HG03442 (cell line): ENCODE measurements at regions not wholly inside any gene's neighbourhood (a gene's known extent, or its start where the extent isn't known, plus 50 kb on each side); places are given as distances from the start of the nearest gene placed in this dataset.

Experiments used
- ATAC-seq: cut with Tn5 transposase; IDR thresholded peaks from one replicate; pipeline ENCODE4 v1.9.1; 2021; ENCODE audit warnings: mild to moderate bottlenecking, moderate library complexity; ENCODE audit not compliant: unreplicated experiment

DNA sequence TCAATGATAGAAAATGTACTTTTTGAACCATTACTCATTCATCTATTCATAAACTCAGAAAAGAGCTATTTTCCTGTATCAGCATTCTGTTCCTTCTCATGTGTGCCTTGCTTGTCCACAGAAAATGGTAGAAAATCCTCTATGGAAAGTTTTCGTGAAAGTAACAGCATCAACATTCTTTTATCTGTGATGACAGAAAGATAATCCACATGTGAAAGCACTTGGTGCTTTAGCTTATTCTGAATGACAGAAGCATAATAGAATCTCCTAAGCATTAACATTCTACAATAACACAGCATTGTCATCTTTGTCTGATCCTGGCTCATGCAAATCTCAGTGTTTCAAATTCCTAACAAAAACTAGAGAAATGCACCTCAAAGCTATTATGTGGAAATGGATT, 431.9 kb downstream of the ADAMTS20 start:
- no peak for ATAC-seq

DNA sequence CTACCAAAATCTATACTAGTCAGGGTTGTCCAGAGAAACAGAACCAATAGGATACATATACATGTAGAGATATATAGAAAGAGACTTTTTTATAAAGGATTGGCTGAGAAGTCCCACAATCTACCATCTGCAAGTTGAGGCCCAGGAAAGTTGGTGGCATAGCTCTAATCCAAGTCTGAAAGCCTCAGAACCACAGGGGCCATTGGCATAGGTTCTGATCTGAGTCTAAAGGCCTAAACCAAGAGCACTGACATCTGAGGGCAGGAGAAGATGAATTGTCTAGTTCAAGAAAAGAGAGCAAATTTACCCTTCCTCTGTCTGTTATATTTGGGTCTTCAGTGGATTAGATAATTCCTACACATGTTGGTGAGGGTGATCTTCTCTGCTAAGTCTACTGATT, 433.1 kb downstream of the ADAMTS20 start:
- no peak for ATAC-seq

DNA sequence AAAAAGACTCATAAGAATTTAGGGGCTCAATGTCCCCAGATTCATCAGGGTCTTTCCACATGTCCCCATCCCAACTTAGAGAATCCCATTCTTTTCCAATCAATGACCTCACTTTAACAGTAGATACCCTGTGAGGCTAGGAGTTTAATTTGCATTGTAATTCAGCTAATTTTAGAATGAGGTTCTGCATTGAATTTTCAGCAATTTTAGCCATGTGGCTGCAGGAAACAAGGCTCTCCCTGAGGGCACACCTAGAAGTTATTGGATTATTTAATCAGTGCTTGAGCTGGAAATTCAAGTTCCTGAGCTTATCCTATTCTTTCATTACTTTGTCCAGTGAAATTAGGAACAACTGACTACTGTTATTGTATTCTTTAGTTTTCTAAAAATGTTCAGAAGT, 433.8 kb downstream of the ADAMTS20 start:
- ATAC-seq = no peak

GRCh38 chr12:43117226-43117930, 434.6 kb downstream of the ADAMTS20 start:
- ATAC-seq = no peak

- ATAC-seq = no peak
Measured at GRCh38 chr12:43115441-43116160, 436.4 kb downstream of the ADAMTS20 start.

- no peak for ATAC-seq
Measured at GRCh38 chr12:43114316-43114715, 437.7 kb downstream of the ADAMTS20 start.

GRCh38 chr12:43113616-43114015, 438.4 kb downstream of the ADAMTS20 start:
- ATAC-seq = no peak

DNA sequence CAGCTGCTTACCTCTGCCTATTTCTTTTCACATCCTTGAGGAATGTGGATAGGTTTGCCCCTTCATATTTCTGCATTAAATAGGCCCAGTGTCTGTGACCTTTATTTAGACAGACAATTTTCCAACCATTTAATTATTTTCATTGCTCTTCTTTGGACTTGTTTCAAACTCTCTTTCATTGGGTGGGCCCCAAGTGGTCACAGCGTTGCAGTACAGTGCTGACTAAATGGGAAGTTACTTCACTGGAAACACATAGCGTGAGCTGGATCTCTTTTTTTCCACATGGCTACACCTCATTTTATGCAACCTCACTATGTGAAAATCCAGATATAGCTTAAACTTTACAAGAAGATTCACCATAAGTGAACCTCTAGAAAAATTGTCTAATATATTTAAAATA, 438.9 kb downstream of the ADAMTS20 start:
- no peak for ATAC-seq

- ATAC-seq = no peak
Measured at GRCh38 chr12:43112101-43112920, 439.7 kb downstream of the ADAMTS20 start.

DNA sequence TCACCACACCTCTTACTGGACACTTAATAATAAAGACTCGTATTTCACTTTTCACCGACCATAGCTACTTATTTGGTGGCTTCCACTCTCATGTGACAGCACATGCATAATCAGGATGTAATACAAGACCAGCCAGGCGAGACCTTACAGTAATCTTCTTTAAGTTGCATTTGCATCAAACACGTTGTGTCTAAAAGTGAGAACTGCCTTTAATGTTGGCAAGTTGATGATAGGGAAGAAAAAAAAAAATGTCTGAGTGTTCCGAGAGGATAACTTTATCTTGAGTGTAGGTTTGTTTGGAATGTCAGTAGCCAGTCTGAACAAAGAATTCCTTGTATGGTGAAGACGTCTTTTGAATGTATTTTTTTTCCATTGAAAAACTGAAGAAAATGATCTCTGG, 440.4 kb downstream of the ADAMTS20 start:
- ATAC-seq = no peak

GRCh38 chr12:43109631-43110345, 442.2 kb downstream of the ADAMTS20 start:
- no peak for ATAC-seq

DNA sequence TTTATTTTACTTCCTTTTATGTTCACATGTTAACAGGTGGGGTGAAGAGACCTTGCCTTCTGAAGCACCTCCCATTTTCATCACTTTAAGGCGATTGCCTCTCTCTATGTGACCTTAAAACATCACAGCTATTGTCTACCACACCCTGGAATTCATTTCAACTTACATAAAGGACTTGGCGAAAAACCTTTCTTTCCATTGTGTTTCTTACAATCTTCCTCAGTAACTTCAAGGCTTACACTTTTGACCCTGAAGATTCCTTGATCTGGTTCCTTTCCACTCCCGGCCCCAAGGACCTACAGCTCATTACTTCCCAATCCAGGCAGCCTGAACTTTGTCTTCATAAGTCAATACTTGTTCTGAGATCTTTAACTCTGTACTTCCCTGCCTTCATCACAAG, 443.3 kb downstream of the ADAMTS20 start:
- no peak for ATAC-seq

- no peak for ATAC-seq
Measured at GRCh38 chr12:43107026-43107775, 444.8 kb downstream of the ADAMTS20 start.

- no peak for ATAC-seq
Measured at GRCh38 chr12:43106355-43106754, 445.6 kb downstream of the ADAMTS20 start.

DNA sequence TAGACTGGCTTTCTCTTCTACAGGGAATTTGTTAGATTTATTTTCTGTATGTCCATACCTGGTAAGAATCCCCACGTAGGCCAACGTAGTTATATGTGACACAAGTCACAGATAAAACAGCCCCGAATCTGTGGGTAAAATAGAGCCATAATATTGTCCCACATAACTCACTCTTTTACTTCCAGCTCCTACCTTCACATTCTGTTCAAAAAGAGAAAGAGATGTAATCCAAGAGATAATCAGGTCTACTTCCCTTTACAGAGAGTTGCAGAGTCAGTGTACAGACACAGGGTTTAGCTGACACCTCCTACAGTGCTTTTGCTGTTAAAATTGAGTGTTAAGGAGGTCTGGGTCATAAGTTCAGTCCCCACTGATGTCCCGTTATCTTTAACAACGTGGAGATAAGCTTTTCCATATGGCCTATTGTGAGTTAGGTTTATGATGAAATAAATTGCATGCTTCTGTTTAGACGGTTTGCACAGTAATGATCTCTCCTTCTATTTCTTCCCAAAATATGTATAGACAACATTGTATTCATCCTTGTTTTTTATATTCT, 446.5 kb downstream of the ADAMTS20 start:
- ATAC-seq = no peak

- ATAC-seq = no peak
Measured at GRCh38 chr12:43104494-43104893, 447.5 kb downstream of the ADAMTS20 start.

- ATAC-seq = no peak
Measured at GRCh38 chr12:43103866-43104265, 448.1 kb downstream of the ADAMTS20 start.

GRCh38 chr12:43102546-43103264, 449.3 kb downstream of the ADAMTS20 start:
- no peak for ATAC-seq

- no peak for ATAC-seq
Measured at GRCh38 chr12:43100231-43100630, 451.8 kb downstream of the ADAMTS20 start.
